Mesenchymal stem cell (in vitro differentiated cells and primary cell): ENCODE measurements at regions not wholly inside any gene's neighbourhood (a gene's known extent, or its start where the extent isn't known, plus 50 kb on each side); places are given as distances from the start of the nearest gene placed in this dataset.
A peak's percentile ranks its signal among the peaks of the same experiment; 100 is the strongest.

ENCODE experiments used
- DNase-seq: peaks from one replicate; pipeline ENCODE4 v3.0.0-alpha.2; 2013
- H2AFZ ChIP-seq: one replicate; pipeline ENCODE4 v1.6.1; 2013; ENCODE audit warnings: low read depth, mild to moderate bottlenecking, control low read depth, inconsistent platforms, low read length, moderate library complexity
- H2AK5ac ChIP-seq: 2 replicates; pipeline ENCODE4 v1.6.1; 2013; ENCODE audit warnings: low read length, moderate library complexity, mild to moderate bottlenecking, inconsistent platforms; ENCODE audit not compliant: severe bottlenecking
- H2BK120ac ChIP-seq: one replicate; pipeline ENCODE4 v1.6.1; 2013; ENCODE audit warnings: low read depth, mild to moderate bottlenecking, inconsistent platforms, low read length, moderate library complexity
- H2BK12ac ChIP-seq, 2 experiments: one replicate each; pipeline ENCODE4 v1.6.1; 2013; ENCODE audit warnings: inconsistent platforms in 2 of 2, low read length in 2 of 2, mild to moderate bottlenecking in 2 of 2, moderate library complexity in 2 of 2, control low read depth in 1 of 2
- H2BK15ac ChIP-seq: one replicate; pipeline ENCODE4 v1.6.1; 2013; ENCODE audit warnings: mild to moderate bottlenecking, low read depth, inconsistent platforms; ENCODE audit not compliant: poor library complexity, severe bottlenecking
- H2BK5ac ChIP-seq: 2 replicates; pipeline ENCODE4 v1.6.1; 2013; ENCODE audit warnings: low read depth, mild to moderate bottlenecking, low read length, control low read depth, inconsistent platforms; ENCODE audit not compliant: poor library complexity, severe bottlenecking
- H3K14ac ChIP-seq, 2 experiments: one replicate each; pipeline ENCODE4 v1.6.1; 2013; ENCODE audit warnings: inconsistent platforms in 2 of 2, low read length in 2 of 2, control low read depth in 1 of 2, mild to moderate bottlenecking in 1 of 2, moderate library complexity in 1 of 2
- H3K18ac ChIP-seq, 2 experiments: one replicate each; pipeline ENCODE4 v1.6.1; 2013; ENCODE audit warnings: inconsistent platforms in 2 of 2, low read length in 2 of 2, control low read depth in 1 of 2, low read depth in 1 of 2, mild to moderate bottlenecking in 1 of 2
- H3K23ac ChIP-seq, 2 experiments: one replicate each; pipeline ENCODE4 v1.6.1; 2013; ENCODE audit warnings: inconsistent platforms in 2 of 2, low read length in 2 of 2, mild to moderate bottlenecking in 2 of 2, moderate library complexity in 2 of 2, control low read depth in 1 of 2
- H3K27ac ChIP-seq: 2 replicates; pipeline ENCODE4 v1.5.1; 2013; ENCODE audit warnings: mild to moderate bottlenecking, moderate library complexity, low read length, control low read depth, inconsistent platforms; ENCODE audit not compliant: poor library complexity, severe bottlenecking
- H3K27me3 ChIP-seq, 2 experiments: 2 replicates each; pipeline versions ENCODE4 v1.6.1 to v1.7.0; 2013; ENCODE audit warnings: low read length in 2 of 2, mild to moderate bottlenecking in 2 of 2, moderate library complexity in 2 of 2, control low read depth in 1 of 2, inconsistent platforms in 1 of 2; ENCODE audit not compliant: control insufficient read depth in 1 of 2, insufficient read depth in 1 of 2
- H3K36me3 ChIP-seq, 2 experiments: 2 replicates each; pipeline versions ENCODE4 v1.6.1 to v1.7.0; 2013; ENCODE audit warnings: low read length in 2 of 2, control low read depth in 1 of 2, inconsistent platforms in 1 of 2, low read depth in 1 of 2, mild to moderate bottlenecking in 1 of 2; ENCODE audit not compliant: insufficient read depth in 2 of 2, control insufficient read depth in 1 of 2
- H3K4ac ChIP-seq, 2 experiments: one replicate each; pipeline ENCODE4 v1.6.1; 2013; ENCODE audit warnings: inconsistent platforms in 2 of 2, low read length in 2 of 2, mild to moderate bottlenecking in 2 of 2, moderate library complexity in 2 of 2, control low read depth in 1 of 2, low read depth in 1 of 2
- H3K4me1 ChIP-seq: 2 replicates; pipeline ENCODE4 v1.6.1; 2013; ENCODE audit warnings: low read depth, low read length, control low read depth; ENCODE audit not compliant: control insufficient read depth, insufficient read depth
- H3K4me2 ChIP-seq: 2 replicates; pipeline ENCODE4 v1.6.1; 2013; ENCODE audit warnings: low read length, mild to moderate bottlenecking, inconsistent platforms; ENCODE audit not compliant: poor library complexity, severe bottlenecking
- H3K4me3 ChIP-seq, 2 experiments: 2 replicates each; pipeline versions ENCODE4 v1.5.1 to v1.7.0; 2013; ENCODE audit warnings: low read length in 2 of 2, mild to moderate bottlenecking in 2 of 2, control low read depth in 1 of 2, low read depth in 1 of 2; ENCODE audit not compliant: insufficient read depth in 1 of 2
- H3K79me1 ChIP-seq: replicated peaks from 2 replicates; pipeline ENCODE4 v1.6.1; 2013; ENCODE audit warnings: mild to moderate bottlenecking, control low read depth, low read length, inconsistent platforms; ENCODE audit not compliant: poor library complexity, severe bottlenecking
- H3K9ac ChIP-seq: 2 replicates; pipeline ENCODE4 v1.7.0; 2013; ENCODE audit warnings: mild to moderate bottlenecking, low read length, moderate library complexity
- H3K9me3 ChIP-seq: 2 replicates; pipeline ENCODE4 v1.7.0; 2013; ENCODE audit warnings: mild to moderate bottlenecking, low read length; ENCODE audit not compliant: control insufficient read depth
- H4K8ac ChIP-seq: one replicate; pipeline ENCODE4 v1.6.1; 2013; ENCODE audit warnings: inconsistent platforms, mild to moderate bottlenecking, low read length, moderate library complexity
- H4K91ac ChIP-seq: one replicate; pipeline ENCODE4 v1.6.1; 2013; ENCODE audit warnings: mild to moderate bottlenecking, low read length, inconsistent platforms
- WGBS: methylation state at CpG from one replicate; pipeline ENCODE4 v1.1.7; 2013; ENCODE audit warnings: mixed read lengths; 5-methylcytosine and 5-hydroxymethylcytosine counted together

GRCh38 chr7:79730971-79731370 is 277.5 kb upstream of the MAGI2 start:
- no peaks in the 10 kb centered on the region for H3K36me3 ChIP-seq
- H3K79me1 ChIP-seq, result no peaks in the 10 kb centered on the region
- H3K4me1 ChIP-seq, result no peaks in the 10 kb centered on the region
- no peak overlapping the region for H3K4me2 ChIP-seq
- no peak overlapping the region for H2BK15ac ChIP-seq
- H2BK12ac ChIP-seq, result no peak overlapping the region
- 97% methylated on average over 4 of the region's 4 CpGs for WGBS
- H4K8ac ChIP-seq, result no peak overlapping the region
- no peak overlapping the region for H2AFZ ChIP-seq
- no peak overlapping the region for H3K27ac ChIP-seq
- H3K18ac ChIP-seq, result no peak overlapping the region
- no peaks in the 10 kb centered on the region for H3K27me3 ChIP-seq
- H3K9me3 ChIP-seq, result peaks cover 33% of the 10 kb centered on the region
- no peak overlapping the region for H3K4ac ChIP-seq
- no peak overlapping the region for H3K14ac ChIP-seq
- no peak for DNase-seq
- H2AK5ac ChIP-seq, result no peak overlapping the region
- no peak overlapping the region for H2BK120ac ChIP-seq
- no peak overlapping the region for H4K91ac ChIP-seq
- no peak overlapping the region for H3K23ac ChIP-seq
- H3K4me3 ChIP-seq, result no peak overlapping the region
- H3K9ac ChIP-seq, result no peak overlapping the region
- H2BK5ac ChIP-seq, result no peak overlapping the region

GRCh38 chr7:79723833-79724618 is 270.6 kb upstream of the MAGI2 start:
- H3K27me3 ChIP-seq, result no peaks in the 10 kb centered on the region
- no peak overlapping the region for H2AFZ ChIP-seq
- H2BK5ac ChIP-seq, result no peak overlapping the region
- H3K79me1 ChIP-seq, result no peaks in the 10 kb centered on the region
- H2BK15ac ChIP-seq, result no peak overlapping the region
- no peak overlapping the region for H3K18ac ChIP-seq
- no peak overlapping the region for H3K9ac ChIP-seq
- no peak overlapping the region for H3K23ac ChIP-seq
- no peak for DNase-seq
- H3K4ac ChIP-seq, result no peak overlapping the region
- H2AK5ac ChIP-seq, result no peak overlapping the region
- no peak overlapping the region for H2BK120ac ChIP-seq
- H3K9me3 ChIP-seq, result no peaks in the 10 kb centered on the region
- no peak overlapping the region for H4K91ac ChIP-seq
- H4K8ac ChIP-seq, result no peak overlapping the region
- H3K14ac ChIP-seq, result no peak overlapping the region
- no peak overlapping the region for H3K4me2 ChIP-seq
- 92% methylated on average over 3 of the region's 6 CpGs for WGBS
- no peaks in the 10 kb centered on the region for H3K4me1 ChIP-seq
- H3K36me3 ChIP-seq, result no peaks in the 10 kb centered on the region
- no peak overlapping the region for H2BK12ac ChIP-seq
- H3K27ac ChIP-seq, result no peak overlapping the region
- H3K4me3 ChIP-seq, result no peak overlapping the region

GRCh38 chr7:79722217-79722616 is 268.8 kb upstream of the MAGI2 start:
- Histone ChIP-seq H2BK12ac (no peak overlapping the region), H3K4me3 (no peak overlapping the region), H4K8ac (no peak overlapping the region), H3K79me1 (no peaks in the 10 kb centered on the region), H2BK120ac (no peak overlapping the region), H3K27me3 (no peaks in the 10 kb centered on the region), H2BK15ac (no peak overlapping the region), H2AFZ (no peak overlapping the region), H2BK5ac (no peak overlapping the region), H3K36me3 (no peaks in the 10 kb centered on the region), H3K4me2 (no peak overlapping the region), H3K4me1 (no peaks in the 10 kb centered on the region), H3K18ac (no peak overlapping the region), H2AK5ac (no peak overlapping the region), H3K9me3 (no peaks in the 10 kb centered on the region), H3K27ac (no peak overlapping the region), H3K14ac (no peak overlapping the region), H3K23ac (no peak overlapping the region), H3K4ac (no peak overlapping the region), H3K9ac (no peak overlapping the region), H4K91ac (no peak overlapping the region)
- no peak for DNase-seq

- Histone ChIP-seq H3K9ac (no peak overlapping the region), H3K79me1 (no peaks in the 10 kb centered on the region), H3K27ac (no peak overlapping the region), H3K4me3 (no peak overlapping the region), H2AK5ac (no peak overlapping the region), H3K23ac (no peak overlapping the region), H4K91ac (no peak overlapping the region), H2BK5ac (no peak overlapping the region), H4K8ac (no peak overlapping the region), H3K4me1 (no peaks in the 10 kb centered on the region), H3K4ac (no peak overlapping the region), H3K14ac (no peak overlapping the region), H3K27me3 (no peaks in the 10 kb centered on the region), H2BK15ac (no peak overlapping the region), H3K4me2 (no peak overlapping the region), H2BK120ac (no peak overlapping the region), H3K36me3 (no peaks in the 10 kb centered on the region), H3K18ac (peak overlapping the region in 1 of 2 experiments; percentile 8), H3K9me3 (no peaks in the 10 kb centered on the region), H2BK12ac (no peak overlapping the region), H2AFZ (no peak overlapping the region)
- DNase-seq, result no peak
- 93% methylated on average over 3 of the region's 3 CpGs for WGBS
Measured at GRCh38 chr7:79719216-79719615, 265.7 kb upstream of the MAGI2 start.
